SU-DHL-6 (cell line): ENCODE measurements at regions not wholly inside any gene's neighbourhood (a gene's known extent, or its start where the extent isn't known, plus 50 kb on each side); places are given as distances from the start of the nearest gene placed in this dataset.

Experiments
- EZH2phosphoT487 ChIP-seq: fragments of 200-600 bp; sonication (generic), shearing (Covaris generic); conservative IDR thresholded peaks from 2 replicates; pipeline ENCODE4 v1.6.1; 2018; ENCODE audit warnings: mild to moderate bottlenecking, antibody characterized with exemption, low read length, moderate library complexity, mixed read lengths
- TF ChIP-seq, protein P1 (sequence below): fragments of 200-600 bp; sonication (generic); IDR thresholded peaks from one replicate; pipeline ENCODE4 v1.5.1; 2017; ENCODE audit warnings: antibody characterized with exemption, mild to moderate bottlenecking, low read length, moderate library complexity; ENCODE audit not compliant: insufficient read depth, poor library complexity, severe bottlenecking

DNA sequence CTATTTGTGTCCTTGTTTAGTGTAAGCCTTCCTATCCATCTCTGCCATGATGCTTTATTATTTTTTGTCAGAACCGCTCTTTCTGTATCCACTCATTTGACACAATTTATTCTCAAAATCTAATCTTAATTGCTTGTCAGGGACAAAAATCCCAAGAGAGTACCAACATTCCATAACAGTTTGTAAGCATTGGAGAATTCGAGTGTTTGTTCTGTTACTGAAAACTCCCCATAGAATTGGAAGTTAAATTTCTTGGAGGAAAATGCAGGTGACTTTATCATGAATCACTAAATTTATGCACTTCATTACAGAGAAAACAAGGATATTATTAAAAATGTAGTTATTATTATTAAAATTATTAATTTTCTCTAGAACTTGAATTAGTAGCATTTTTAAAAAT, 1986.1 kb downstream of the ARAP2 start:
- TF ChIP-seq, protein P1, sequence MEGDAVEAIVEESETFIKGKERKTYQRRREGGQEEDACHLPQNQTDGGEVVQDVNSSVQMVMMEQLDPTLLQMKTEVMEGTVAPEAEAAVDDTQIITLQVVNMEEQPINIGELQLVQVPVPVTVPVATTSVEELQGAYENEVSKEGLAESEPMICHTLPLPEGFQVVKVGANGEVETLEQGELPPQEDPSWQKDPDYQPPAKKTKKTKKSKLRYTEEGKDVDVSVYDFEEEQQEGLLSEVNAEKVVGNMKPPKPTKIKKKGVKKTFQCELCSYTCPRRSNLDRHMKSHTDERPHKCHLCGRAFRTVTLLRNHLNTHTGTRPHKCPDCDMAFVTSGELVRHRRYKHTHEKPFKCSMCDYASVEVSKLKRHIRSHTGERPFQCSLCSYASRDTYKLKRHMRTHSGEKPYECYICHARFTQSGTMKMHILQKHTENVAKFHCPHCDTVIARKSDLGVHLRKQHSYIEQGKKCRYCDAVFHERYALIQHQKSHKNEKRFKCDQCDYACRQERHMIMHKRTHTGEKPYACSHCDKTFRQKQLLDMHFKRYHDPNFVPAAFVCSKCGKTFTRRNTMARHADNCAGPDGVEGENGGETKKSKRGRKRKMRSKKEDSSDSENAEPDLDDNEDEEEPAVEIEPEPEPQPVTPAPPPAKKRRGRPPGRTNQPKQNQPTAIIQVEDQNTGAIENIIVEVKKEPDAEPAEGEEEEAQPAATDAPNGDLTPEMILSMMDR = no peak
- no peak for TF ChIP-seq EZH2phosphoT487
